Activated CD8-positive, alpha-beta memory T cell treated with anti-CD3 and anti-CD28 coated beads, Interleukin-2, amount 50 U/mL, for 1 hour (primary cell): ENCODE measurements at regions not wholly inside any gene's neighbourhood (a gene's known extent, or its start where the extent isn't known, plus 50 kb on each side); places are given as distances from the start of the nearest gene placed in this dataset.

ENCODE experiments used
- DNase-seq: peaks from one replicate; pipeline ENCODE4 v3.0.0-alpha.2; 2020; ENCODE audit errors: extremely low read depth

- no peak for DNase-seq
Observed at GRCh38 chr13:107475753-107476453, 739.4 kb downstream of the LIG4 start.

GRCh38 chr13:107473253-107473652, 742.1 kb downstream of the LIG4 start:
- DNase-seq: no peak

- DNase-seq: no peak
Observed at GRCh38 chr13:107466326-107467099, 748.8 kb downstream of the LIG4 start.

- DNase-seq: no peak
Observed at GRCh38 chr13:107462501-107462900, 752.8 kb downstream of the LIG4 start.

- no peak for DNase-seq
Observed at GRCh38 chr13:107461751-107462150, 753.6 kb downstream of the LIG4 start.

GRCh38 chr13:107459430-107459829, 755.9 kb downstream of the LIG4 start:
- DNase-seq: no peak

- DNase-seq: no peak
Observed at GRCh38 chr13:107458269-107458668, 757.1 kb downstream of the LIG4 start.

- DNase-seq: no peak
Observed at GRCh38 chr13:107457686-107458085, 757.6 kb downstream of the LIG4 start.

- DNase-seq: no peak
Observed at GRCh38 chr13:107456431-107456830, 758.9 kb downstream of the LIG4 start.

GRCh38 chr13:107452833-107453232, 762.5 kb downstream of the LIG4 start:
- DNase-seq: no peak

GRCh38 chr13:107450931-107451330, 764.4 kb downstream of the LIG4 start:
- no peak for DNase-seq

- DNase-seq: no peak
Observed at GRCh38 chr13:107450431-107450830, 764.9 kb downstream of the LIG4 start.

- no peak for DNase-seq
Observed at GRCh38 chr13:107447591-107447990, 767.7 kb downstream of the LIG4 start.

GRCh38 chr13:107441279-107441678, 774.1 kb downstream of the LIG4 start:
- no peak for DNase-seq

- no peak for DNase-seq
Observed at GRCh38 chr13:107438251-107438650, 777.1 kb downstream of the LIG4 start.

- no peak for DNase-seq
Observed at GRCh38 chr13:107434347-107434746, 781.0 kb downstream of the LIG4 start.

GRCh38 chr13:107427536-107427935, 787.8 kb downstream of the LIG4 start:
- no peak for DNase-seq

GRCh38 chr13:107422421-107422820, 792.9 kb downstream of the LIG4 start:
- DNase-seq: no peak

GRCh38 chr13:107421951-107422350, 793.4 kb downstream of the LIG4 start:
- DNase-seq: no peak

GRCh38 chr13:107421028-107421427, 794.3 kb downstream of the LIG4 start:
- no peak for DNase-seq

- DNase-seq: no peak
Observed at GRCh38 chr13:107413005-107413404, 802.3 kb downstream of the LIG4 start.

- no peak for DNase-seq
Observed at GRCh38 chr13:107407074-107407473, 808.3 kb downstream of the LIG4 start.

- no peak for DNase-seq
Observed at GRCh38 chr13:107395927-107396662, 819.2 kb downstream of the LIG4 start.
